MM.1S (cell line): ENCODE measurements at regions not wholly inside any gene's neighbourhood (a gene's known extent, or its start where the extent isn't known, plus 50 kb on each side); places are given as distances from the start of the nearest gene placed in this dataset.

Source experiments
- DNase-seq: peaks from one replicate; pipeline ENCODE4 v3.0.0-alpha.2; 2015
- H2AFZ ChIP-seq: fragments of 300-600 bp; sonication (generic); 2 replicates; pipeline ENCODE4 v1.6.0; 2016; ENCODE audit warnings: antibody characterized with exemption, low read length
- H3F3A ChIP-seq: fragments of 300-600 bp; sonication (generic); 2 replicates; pipeline ENCODE4 v1.6.1; 2016; ENCODE audit warnings: mild to moderate bottlenecking, antibody characterized with exemption, low read length, moderate library complexity, mixed read lengths; ENCODE audit not compliant: insufficient read depth
- H3K27ac ChIP-seq: fragments of 300-600 bp; sonication (generic); 2 replicates; pipeline ENCODE4 v1.5.1; 2016; ENCODE audit warnings: mild to moderate bottlenecking, low read length
- H3K27me3 ChIP-seq: fragments of 300-600 bp; sonication (generic); replicated peaks from 2 replicates; pipeline ENCODE4 v1.6.0; 2016; ENCODE audit warnings: low read length; ENCODE audit not compliant: insufficient read depth
- H3K36me3 ChIP-seq: fragments of 300-600 bp; sonication (generic); replicated peaks from 2 replicates; pipeline ENCODE4 v1.6.1; 2016; ENCODE audit warnings: mild to moderate bottlenecking, low read length, mixed read lengths; ENCODE audit not compliant: insufficient read depth
- H3K4me1 ChIP-seq: fragments of 300-600 bp; sonication (generic); 2 replicates; pipeline ENCODE4 v1.6.1; 2016; ENCODE audit warnings: low read length, mixed read lengths
- H3K4me2 ChIP-seq: fragments of 300-600 bp; sonication (generic); 2 replicates; pipeline ENCODE4 v1.6.0; 2016; ENCODE audit warnings: low read depth, low read length
- H3K4me3 ChIP-seq: fragments of 300-600 bp; sonication (generic); 2 replicates; pipeline ENCODE4 v1.5.1; 2016; ENCODE audit warnings: low read length, mixed read lengths
- H3K79me2 ChIP-seq: fragments of 300-600 bp; sonication (generic); 2 replicates; pipeline ENCODE4 v1.6.1; 2016; ENCODE audit warnings: mixed run types, low read length, mixed read lengths
- H3K9ac ChIP-seq: fragments of 300-600 bp; sonication (generic); 2 replicates; pipeline ENCODE4 v1.6.1; 2016; ENCODE audit warnings: low read length, mixed read lengths
- H3K9me2 ChIP-seq: fragments of 300-600 bp; sonication (generic); replicated peaks from 2 replicates; pipeline ENCODE4 v1.6.1; 2016; ENCODE audit warnings: mild to moderate bottlenecking, low read length, mixed read lengths; ENCODE audit not compliant: insufficient read depth
- H3K9me3 ChIP-seq: fragments of 300-600 bp; sonication (generic); replicated peaks from 2 replicates; pipeline ENCODE4 v1.6.1; 2016; ENCODE audit warnings: mild to moderate bottlenecking, low read length, mixed read lengths; ENCODE audit not compliant: insufficient read depth
- H4K20me1 ChIP-seq: fragments of 300-600 bp; sonication (generic); 2 replicates; pipeline ENCODE4 v1.6.1; 2016; ENCODE audit warnings: mild to moderate bottlenecking, low read length, moderate library complexity, mixed read lengths; ENCODE audit not compliant: insufficient read depth
- EZH2 ChIP-seq: fragments of 300-600 bp; sonication (generic); optimal IDR thresholded peaks from 2 replicates; pipeline ENCODE3; 2017; ENCODE audit warnings: low read depth, mild to moderate bottlenecking, antibody characterized with exemption, low read length, mixed read lengths
- EZH2phosphoT487 ChIP-seq: fragments of 300-600 bp; sonication (generic); IDR thresholded peaks from 2 replicates; pipeline ENCODE4 v1.6.1; 2018; ENCODE audit warnings: antibody characterized with exemption, low read length
- TF ChIP-seq, protein P1 (sequence below): fragments of 300-600 bp; sonication (generic); IDR thresholded peaks from 2 replicates; pipeline ENCODE4 v1.5.1; 2016; ENCODE audit warnings: antibody characterized with exemption, low read length, mixed read lengths

DNA sequence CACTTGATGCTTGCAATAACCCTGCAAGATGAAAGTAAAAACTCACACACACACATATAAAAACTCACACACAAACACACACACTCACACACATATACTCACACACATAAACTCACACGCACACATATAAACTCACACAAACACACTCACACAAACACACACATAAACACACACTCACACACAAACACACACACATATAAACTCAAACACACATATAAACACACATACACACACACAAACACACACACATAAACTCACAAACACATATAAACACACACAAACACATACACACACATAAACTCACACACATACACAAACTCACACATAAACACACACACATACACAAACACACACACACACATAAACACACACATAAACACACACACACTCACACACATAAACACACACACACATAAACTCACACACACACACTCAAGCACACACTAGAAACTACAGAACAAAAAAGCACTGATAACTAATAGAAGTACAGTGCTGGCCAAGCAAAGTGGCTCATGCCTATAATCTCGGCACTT is 117.7 kb upstream of the TEKT4 start:
- Histone ChIP-seq H3K4me1 (no peaks in the 10 kb centered on the region), H3K36me3 (no peaks in the 10 kb centered on the region), H3K9me2 (no peaks in the 10 kb centered on the region), H3K79me2 (no peaks in the 10 kb centered on the region), H3K9me3 (no peaks in the 10 kb centered on the region), H3F3A (no peaks in the 10 kb centered on the region), H3K27me3 (no peaks in the 10 kb centered on the region), H2AFZ (no peak overlapping the region), H3K27ac (no peak overlapping the region), H3K4me2 (no peak overlapping the region), H4K20me1 (no peaks in the 10 kb centered on the region), H3K4me3 (no peak overlapping the region), H3K9ac (no peak overlapping the region)
- DNase-seq, result no peak
- TF ChIP-seq EZH2 (no peak), EZH2phosphoT487 (no peak)
- TF ChIP-seq, protein P1, sequence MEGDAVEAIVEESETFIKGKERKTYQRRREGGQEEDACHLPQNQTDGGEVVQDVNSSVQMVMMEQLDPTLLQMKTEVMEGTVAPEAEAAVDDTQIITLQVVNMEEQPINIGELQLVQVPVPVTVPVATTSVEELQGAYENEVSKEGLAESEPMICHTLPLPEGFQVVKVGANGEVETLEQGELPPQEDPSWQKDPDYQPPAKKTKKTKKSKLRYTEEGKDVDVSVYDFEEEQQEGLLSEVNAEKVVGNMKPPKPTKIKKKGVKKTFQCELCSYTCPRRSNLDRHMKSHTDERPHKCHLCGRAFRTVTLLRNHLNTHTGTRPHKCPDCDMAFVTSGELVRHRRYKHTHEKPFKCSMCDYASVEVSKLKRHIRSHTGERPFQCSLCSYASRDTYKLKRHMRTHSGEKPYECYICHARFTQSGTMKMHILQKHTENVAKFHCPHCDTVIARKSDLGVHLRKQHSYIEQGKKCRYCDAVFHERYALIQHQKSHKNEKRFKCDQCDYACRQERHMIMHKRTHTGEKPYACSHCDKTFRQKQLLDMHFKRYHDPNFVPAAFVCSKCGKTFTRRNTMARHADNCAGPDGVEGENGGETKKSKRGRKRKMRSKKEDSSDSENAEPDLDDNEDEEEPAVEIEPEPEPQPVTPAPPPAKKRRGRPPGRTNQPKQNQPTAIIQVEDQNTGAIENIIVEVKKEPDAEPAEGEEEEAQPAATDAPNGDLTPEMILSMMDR, result no peak

DNA sequence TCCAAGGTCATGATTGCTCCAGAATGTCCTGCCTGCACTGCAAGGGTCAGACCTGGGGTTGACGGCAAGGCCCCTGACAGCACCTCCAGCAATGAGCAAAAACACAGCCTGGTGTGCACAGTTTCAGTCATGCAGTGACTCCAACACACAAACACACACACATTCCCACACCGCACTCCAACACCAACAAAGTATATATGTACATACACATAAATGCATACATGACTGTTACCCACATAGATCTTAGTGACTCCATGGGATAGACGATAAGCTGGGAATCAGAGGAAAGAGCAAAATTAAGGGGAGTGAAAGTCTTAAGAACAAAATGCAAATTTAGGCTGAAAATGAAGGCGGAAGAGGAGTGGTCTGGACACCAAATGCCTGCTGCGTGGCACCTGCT is 112.7 kb upstream of the TEKT4 start:
- Histone ChIP-seq H3K27ac (no peak overlapping the region), H3F3A (no peaks in the 10 kb centered on the region), H3K4me1 (no peaks in the 10 kb centered on the region), H4K20me1 (no peaks in the 10 kb centered on the region), H3K27me3 (no peaks in the 10 kb centered on the region), H3K79me2 (no peaks in the 10 kb centered on the region), H3K9ac (no peak overlapping the region), H2AFZ (no peak overlapping the region), H3K36me3 (no peaks in the 10 kb centered on the region), H3K4me2 (no peak overlapping the region), H3K9me2 (no peaks in the 10 kb centered on the region), H3K9me3 (no peaks in the 10 kb centered on the region), H3K4me3 (no peak overlapping the region)
- no peak for DNase-seq
- TF ChIP-seq EZH2, result no peak
- TF ChIP-seq, protein P1, result no peak
- TF ChIP-seq EZH2phosphoT487, result no peak

DNA sequence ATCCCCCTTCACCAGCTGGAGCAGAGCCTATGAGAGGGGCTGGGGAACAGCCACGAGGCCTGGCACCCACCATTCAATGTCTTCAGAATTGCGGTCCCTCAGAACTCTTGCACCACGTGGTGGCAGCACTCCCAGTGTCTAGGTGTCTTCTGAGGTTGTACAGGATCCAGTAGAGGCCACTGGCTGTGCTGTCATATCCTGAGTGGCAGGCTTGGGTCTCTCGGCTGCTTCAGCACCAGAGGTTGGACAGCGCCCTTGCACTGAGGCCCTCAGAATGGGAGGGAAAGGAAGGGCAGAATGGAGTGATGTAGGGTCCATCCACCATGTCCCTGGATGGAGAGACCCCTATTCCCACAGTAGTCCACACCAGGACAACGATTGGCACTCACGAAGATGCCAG is 112.0 kb upstream of the TEKT4 start:
- Histone ChIP-seq H3K79me2 (no peaks in the 10 kb centered on the region), H3F3A (no peaks in the 10 kb centered on the region), H3K4me1 (no peaks in the 10 kb centered on the region), H3K27ac (no peak overlapping the region), H3K4me3 (no peak overlapping the region), H3K4me2 (no peak overlapping the region), H3K9me3 (no peaks in the 10 kb centered on the region), H2AFZ (no peak overlapping the region), H3K9me2 (no peaks in the 10 kb centered on the region), H3K9ac (no peak overlapping the region), H4K20me1 (no peaks in the 10 kb centered on the region), H3K27me3 (no peaks in the 10 kb centered on the region), H3K36me3 (no peaks in the 10 kb centered on the region)
- DNase-seq, result peak; percentile 33
- TF ChIP-seq, protein P1, result no peak
- TF ChIP-seq EZH2 (no peak), EZH2phosphoT487 (no peak)
